ELF-1 (cell line): ENCODE measurements at regions not wholly inside any gene's neighbourhood (a gene's known extent, or its start where the extent isn't known, plus 50 kb on each side); places are given as distances from the start of the nearest gene placed in this dataset.

Experiments
- DNase-seq: peaks from one replicate; pipeline ENCODE4 v3.0.0-alpha.2; 2016; ENCODE audit warnings: low read depth, low spot score

- DNase-seq: no peak
Observed at GRCh38 chr22:47449508-47450270, 687.2 kb downstream of the TBC1D22A start.

- no peak for DNase-seq
Observed at GRCh38 chr22:47448231-47449223, 686.1 kb downstream of the TBC1D22A start.

GRCh38 chr22:47446821-47447810, 684.7 kb downstream of the TBC1D22A start:
- DNase-seq: no peak

- DNase-seq: no peak
Observed at GRCh38 chr22:47446331-47446730, 683.9 kb downstream of the TBC1D22A start.

GRCh38 chr22:47445716-47446290, 683.4 kb downstream of the TBC1D22A start:
- no peak for DNase-seq

GRCh38 chr22:47445212-47445611, 682.8 kb downstream of the TBC1D22A start:
- DNase-seq: no peak

GRCh38 chr22:47444746-47445065, 682.3 kb downstream of the TBC1D22A start:
- DNase-seq: no peak

GRCh38 chr22:47443836-47444745, 681.6 kb downstream of the TBC1D22A start:
- no peak for DNase-seq

GRCh38 chr22:47442821-47443220, 680.4 kb downstream of the TBC1D22A start:
- DNase-seq: no peak

- no peak for DNase-seq
Observed at GRCh38 chr22:47439643-47440265, 677.3 kb downstream of the TBC1D22A start.

- DNase-seq: no peak
Observed at GRCh38 chr22:47437636-47438035, 675.2 kb downstream of the TBC1D22A start.

GRCh38 chr22:47437110-47437509, 674.7 kb downstream of the TBC1D22A start:
- DNase-seq: no peak

- no peak for DNase-seq
Observed at GRCh38 chr22:47435826-47436225, 673.4 kb downstream of the TBC1D22A start.

- DNase-seq: no peak
Observed at GRCh38 chr22:47435204-47435487, 672.7 kb downstream of the TBC1D22A start.

- no peak for DNase-seq
Observed at GRCh38 chr22:47434336-47435203, 672.1 kb downstream of the TBC1D22A start.

GRCh38 chr22:47433627-47434026, 671.2 kb downstream of the TBC1D22A start:
- DNase-seq: no peak

GRCh38 chr22:47432683-47433082, 670.2 kb downstream of the TBC1D22A start:
- no peak for DNase-seq

- DNase-seq: no peak
Observed at GRCh38 chr22:47423861-47424820, 661.7 kb downstream of the TBC1D22A start.
